ENCODE measurements at regions not wholly inside any gene's neighbourhood (a gene's known extent, or its start where the extent isn't known, plus 50 kb on each side); places are given as distances from the start of the nearest gene placed in this dataset.

GRCh38 chr14:27730204-27730603 is 1036.4 kb upstream of the FOXG1 start:
- TF ChIP-seq CTCF (conservative IDR thresholded peaks at IDR 0.05; ENCODE audit: low read depth, low read length) (no peak), POLR2A (IDR thresholded peaks at IDR 0.05; ENCODE audit: low read depth, low read length) (no peak), CEBPB (IDR thresholded peaks at IDR 0.05; ENCODE audit: low read depth, low read length) (no peak), BHLHE40 (IDR thresholded peaks at IDR 0.05; ENCODE audit: low read depth, low read length) (no peak)

Measured in IMR-90 (cell line).